Peyer's patch (tissue), 4 donors: ENCODE measurements at regions not wholly inside any gene's neighbourhood (a gene's known extent, or its start where the extent isn't known, plus 50 kb on each side); places are given as distances from the start of the nearest gene placed in this dataset.

Source experiments
- POLR2A ChIP-seq, 2 donors: fragments of 450-650 bp; IDR thresholded peaks; one replicate each; pipeline ENCODE4 v1.5.1; 2017; ENCODE audit warnings: antibody characterized with exemption in 2 of 2, mild to moderate bottlenecking in 2 of 2, moderate library complexity in 2 of 2
- TF ChIP-seq, protein P1 (sequence below), 6 experiments: fragments of 450-650 bp in 4 of 6; fragments of 200-600 bp in 2 of 6; sonication (generic) in 1 of 6; IDR thresholded peaks; one replicate each; pipeline ENCODE4 v1.5.1; 2017 to 2019; ENCODE audit warnings: antibody characterized with exemption in 6 of 6, mild to moderate bottlenecking in 3 of 6, moderate library complexity in 1 of 6

DNA sequence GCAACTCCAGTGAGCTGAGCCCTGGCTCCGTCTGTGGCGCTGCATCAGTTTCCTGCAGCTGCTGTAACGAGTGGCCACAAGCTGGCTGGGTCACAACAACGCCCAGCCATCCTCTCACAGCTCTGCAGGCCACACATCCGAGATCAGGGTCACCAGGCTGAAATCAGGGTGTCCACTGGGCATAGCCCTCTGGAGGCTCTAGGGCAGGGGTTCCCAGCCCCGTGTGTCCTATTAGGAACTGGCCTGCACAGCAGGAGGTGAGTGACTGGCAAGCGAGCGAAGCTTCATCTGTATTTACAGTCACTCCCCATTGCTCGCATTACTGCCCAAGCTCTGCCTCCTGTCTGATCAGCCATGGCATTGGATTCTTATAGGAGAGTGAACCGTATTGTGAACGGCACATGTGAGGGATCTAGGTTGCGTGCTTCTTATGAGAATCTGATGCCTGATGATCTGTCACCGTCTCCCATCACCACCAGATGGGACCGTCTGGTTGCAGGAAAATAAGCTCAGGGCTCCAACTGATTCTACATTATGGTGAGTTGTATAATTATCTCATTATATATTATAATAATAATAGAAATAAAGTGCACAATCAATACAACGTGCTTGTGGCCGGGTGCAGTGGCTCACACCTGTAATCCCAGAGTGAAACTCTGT lies 176.5 kb downstream of the SEC14L1 start:
- TF ChIP-seq, protein P1, sequence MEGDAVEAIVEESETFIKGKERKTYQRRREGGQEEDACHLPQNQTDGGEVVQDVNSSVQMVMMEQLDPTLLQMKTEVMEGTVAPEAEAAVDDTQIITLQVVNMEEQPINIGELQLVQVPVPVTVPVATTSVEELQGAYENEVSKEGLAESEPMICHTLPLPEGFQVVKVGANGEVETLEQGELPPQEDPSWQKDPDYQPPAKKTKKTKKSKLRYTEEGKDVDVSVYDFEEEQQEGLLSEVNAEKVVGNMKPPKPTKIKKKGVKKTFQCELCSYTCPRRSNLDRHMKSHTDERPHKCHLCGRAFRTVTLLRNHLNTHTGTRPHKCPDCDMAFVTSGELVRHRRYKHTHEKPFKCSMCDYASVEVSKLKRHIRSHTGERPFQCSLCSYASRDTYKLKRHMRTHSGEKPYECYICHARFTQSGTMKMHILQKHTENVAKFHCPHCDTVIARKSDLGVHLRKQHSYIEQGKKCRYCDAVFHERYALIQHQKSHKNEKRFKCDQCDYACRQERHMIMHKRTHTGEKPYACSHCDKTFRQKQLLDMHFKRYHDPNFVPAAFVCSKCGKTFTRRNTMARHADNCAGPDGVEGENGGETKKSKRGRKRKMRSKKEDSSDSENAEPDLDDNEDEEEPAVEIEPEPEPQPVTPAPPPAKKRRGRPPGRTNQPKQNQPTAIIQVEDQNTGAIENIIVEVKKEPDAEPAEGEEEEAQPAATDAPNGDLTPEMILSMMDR (IDR thresholded peaks at IDR 0.05), result no peak
- TF ChIP-seq POLR2A (IDR thresholded peaks at IDR 0.05), result no peak
